HEK293 (cell line): ENCODE measurements at regions not wholly inside any gene's neighbourhood (a gene's known extent, or its start where the extent isn't known, plus 50 kb on each side); places are given as distances from the start of the nearest gene placed in this dataset.

Experiments used
- ELK4 ChIP-seq: IDR thresholded peaks from 2 replicates; pipeline ENCODE4 v1.6.1; 2011; ENCODE audit warnings: mild to moderate bottlenecking, low read depth, low read length, borderline replicate concordance
- PATZ1 ChIP-seq: fragments of 450-650 bp; formaldehyde crosslinking; IDR thresholded peaks from 2 replicates; pipeline ENCODE4 v1.5.1; 2016; ENCODE audit warnings: missing biosample characterization, missing genetic modification characterization
- PBX3 ChIP-seq: sonication (generic); formaldehyde crosslinking; IDR thresholded peaks from 2 replicates; pipeline ENCODE4 v1.8.1; 2022; ENCODE audit warnings: mild to moderate bottlenecking, moderate library complexity, missing genetic modification reagents
- REST ChIP-seq: fragments of 450-650 bp; formaldehyde crosslinking; IDR thresholded peaks from 2 replicates; pipeline ENCODE4 v1.5.1; 2016; ENCODE audit warnings: missing biosample characterization, missing genetic modification characterization
- ZNF214 ChIP-seq: fragments of 450-650 bp; formaldehyde crosslinking; IDR thresholded peaks from 2 replicates; pipeline ENCODE4 v1.5.1; 2017; ENCODE audit warnings: missing biosample characterization, mild to moderate bottlenecking, missing genetic modification characterization, borderline replicate concordance
- ZNF274 ChIP-seq, 2 experiments: fragments of 200-500 bp in 1 of 2; fragments of 450-650 bp in 1 of 2; sonication (Bioruptor generic) in 1 of 2; formaldehyde crosslinking in 1 of 2; IDR thresholded peaks; 2 replicates each; pipeline versions ENCODE4 v1.5.1 to v1.6.1; 2014 to 2016; ENCODE audit warnings: borderline replicate concordance in 1 of 2, inconsistent platforms in 1 of 2, low read length in 1 of 2, missing biosample characterization in 1 of 2, missing genetic modification characterization in 1 of 2
- ZNF324 ChIP-seq: fragments of 450-650 bp; formaldehyde crosslinking; IDR thresholded peaks from 2 replicates; pipeline ENCODE4 v1.5.1; 2016; ENCODE audit warnings: missing biosample characterization, missing genetic modification characterization
- ZNF398 ChIP-seq: fragments of 450-650 bp; formaldehyde crosslinking; IDR thresholded peaks from 2 replicates; pipeline ENCODE4 v1.5.1; 2017; ENCODE audit warnings: missing biosample characterization, missing genetic modification characterization
- ZNF558 ChIP-seq: fragments of 450-650 bp; formaldehyde crosslinking; IDR thresholded peaks from 2 replicates; pipeline ENCODE4 v1.5.1; 2016; ENCODE audit warnings: missing biosample characterization, missing genetic modification characterization
- ZNF596 ChIP-seq: fragments of 450-650 bp; IDR thresholded peaks from 2 replicates; pipeline ENCODE4 v1.5.0; 2018; ENCODE audit warnings: missing biosample characterization, mild to moderate bottlenecking, missing genetic modification characterization, moderate library complexity
- TF ChIP-seq, protein P1 (sequence below): fragments of 450-650 bp; formaldehyde crosslinking; IDR thresholded peaks from 2 replicates; pipeline ENCODE4 v1.5.1; 2016; ENCODE audit warnings: missing biosample characterization, missing genetic modification characterization
- TF ChIP-seq, protein P2 (sequence below): fragments of 450-650 bp; formaldehyde crosslinking; IDR thresholded peaks from 2 replicates; pipeline ENCODE4 v1.5.1; 2016; ENCODE audit warnings: missing biosample characterization, missing genetic modification characterization, low read depth

DNA sequence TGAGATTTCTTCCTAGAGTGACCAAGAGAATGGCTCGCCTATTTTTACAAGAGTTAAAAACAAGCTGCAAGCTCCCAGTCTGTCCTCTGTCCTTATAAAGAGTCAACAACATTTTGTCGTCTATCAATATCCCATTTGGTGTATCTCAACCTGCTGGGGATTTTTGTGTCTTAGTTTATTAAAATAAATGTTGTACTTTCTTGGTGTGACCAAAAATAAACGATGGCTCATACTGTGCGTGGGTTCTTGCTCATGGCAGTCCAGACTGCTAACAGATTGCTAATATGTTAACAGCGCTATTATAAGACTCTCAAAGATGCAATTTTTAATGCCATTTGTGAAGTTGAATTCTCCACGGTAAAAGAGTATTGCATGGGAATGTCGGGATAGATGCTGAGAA is 569.9 kb downstream of the GABRG2 start:
- TF ChIP-seq, protein P1, sequence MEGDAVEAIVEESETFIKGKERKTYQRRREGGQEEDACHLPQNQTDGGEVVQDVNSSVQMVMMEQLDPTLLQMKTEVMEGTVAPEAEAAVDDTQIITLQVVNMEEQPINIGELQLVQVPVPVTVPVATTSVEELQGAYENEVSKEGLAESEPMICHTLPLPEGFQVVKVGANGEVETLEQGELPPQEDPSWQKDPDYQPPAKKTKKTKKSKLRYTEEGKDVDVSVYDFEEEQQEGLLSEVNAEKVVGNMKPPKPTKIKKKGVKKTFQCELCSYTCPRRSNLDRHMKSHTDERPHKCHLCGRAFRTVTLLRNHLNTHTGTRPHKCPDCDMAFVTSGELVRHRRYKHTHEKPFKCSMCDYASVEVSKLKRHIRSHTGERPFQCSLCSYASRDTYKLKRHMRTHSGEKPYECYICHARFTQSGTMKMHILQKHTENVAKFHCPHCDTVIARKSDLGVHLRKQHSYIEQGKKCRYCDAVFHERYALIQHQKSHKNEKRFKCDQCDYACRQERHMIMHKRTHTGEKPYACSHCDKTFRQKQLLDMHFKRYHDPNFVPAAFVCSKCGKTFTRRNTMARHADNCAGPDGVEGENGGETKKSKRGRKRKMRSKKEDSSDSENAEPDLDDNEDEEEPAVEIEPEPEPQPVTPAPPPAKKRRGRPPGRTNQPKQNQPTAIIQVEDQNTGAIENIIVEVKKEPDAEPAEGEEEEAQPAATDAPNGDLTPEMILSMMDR (tag by site-specific recombination), result no peak
- TF ChIP-seq ZNF596 (tag by site-specific recombination), result no peak
- TF ChIP-seq, protein P2, sequence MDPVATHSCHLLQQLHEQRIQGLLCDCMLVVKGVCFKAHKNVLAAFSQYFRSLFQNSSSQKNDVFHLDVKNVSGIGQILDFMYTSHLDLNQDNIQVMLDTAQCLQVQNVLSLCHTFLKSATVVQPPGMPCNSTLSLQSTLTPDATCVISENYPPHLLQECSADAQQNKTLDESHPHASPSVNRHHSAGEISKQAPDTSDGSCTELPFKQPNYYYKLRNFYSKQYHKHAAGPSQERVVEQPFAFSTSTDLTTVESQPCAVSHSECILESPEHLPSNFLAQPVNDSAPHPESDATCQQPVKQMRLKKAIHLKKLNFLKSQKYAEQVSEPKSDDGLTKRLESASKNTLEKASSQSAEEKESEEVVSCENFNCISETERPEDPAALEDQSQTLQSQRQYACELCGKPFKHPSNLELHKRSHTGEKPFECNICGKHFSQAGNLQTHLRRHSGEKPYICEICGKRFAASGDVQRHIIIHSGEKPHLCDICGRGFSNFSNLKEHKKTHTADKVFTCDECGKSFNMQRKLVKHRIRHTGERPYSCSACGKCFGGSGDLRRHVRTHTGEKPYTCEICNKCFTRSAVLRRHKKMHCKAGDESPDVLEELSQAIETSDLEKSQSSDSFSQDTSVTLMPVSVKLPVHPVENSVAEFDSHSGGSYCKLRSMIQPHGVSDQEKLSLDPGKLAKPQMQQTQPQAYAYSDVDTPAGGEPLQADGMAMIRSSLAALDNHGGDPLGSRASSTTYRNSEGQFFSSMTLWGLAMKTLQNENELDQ (tag by site-specific recombination), result no peak
- TF ChIP-seq ZNF324 (tag by site-specific recombination), result no peak
- TF ChIP-seq PATZ1 (tag by site-specific recombination), result no peak
- TF ChIP-seq ZNF274 (IDR thresholded peaks at IDR 0.05; ENCODE audit: low read length), result no peak
- no peak for TF ChIP-seq ZNF274 (tag by site-specific recombination; IDR thresholded peaks at IDR 0.05; ENCODE audit: borderline replicate concordance)
- TF ChIP-seq ZNF558, result no peak
- TF ChIP-seq ELK4, result no peak
- no peak for TF ChIP-seq PBX3 (CRISPR knock-in tag)
- TF ChIP-seq REST, result no peak
- no peak for TF ChIP-seq ZNF214 (tag by site-specific recombination)
- TF ChIP-seq ZNF398 (tag by site-specific recombination), result no peak
